ENCODE measurements at regions not wholly inside any gene's neighbourhood (a gene's known extent, or its start where the extent isn't known, plus 50 kb on each side); places are given as distances from the start of the nearest gene placed in this dataset.

DNA sequence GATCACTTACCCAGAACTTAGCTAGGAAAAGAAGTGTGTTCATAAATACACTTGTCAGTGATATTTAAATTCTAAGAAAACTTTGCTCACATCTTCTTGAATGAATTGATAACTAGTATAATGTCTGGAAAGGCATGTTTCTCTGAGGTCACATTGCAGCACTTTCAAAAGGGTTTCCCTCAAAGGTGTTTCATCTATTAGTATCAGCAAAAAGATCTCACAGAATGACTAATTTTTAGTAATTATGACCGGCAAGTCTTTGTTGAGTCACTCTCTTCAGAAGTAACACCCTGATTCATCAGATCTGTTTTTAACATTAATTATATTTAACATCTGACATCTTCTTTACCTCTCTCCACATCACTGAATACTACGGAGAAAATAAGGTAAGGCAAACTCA, 222.3 kb downstream of the IKZF2 start:
- Histone ChIP-seq H3K36me3 (ENCODE audit: control insufficient read depth, insufficient read depth, low read length) (no peaks in the 10 kb centered on the region), H3K27ac (ENCODE audit: low read length) (no peak overlapping the region), H3K27me3 (ENCODE audit: control insufficient read depth, insufficient read depth, low read length) (no peaks in the 10 kb centered on the region), H3K9me3 (ENCODE audit: control insufficient read depth, insufficient read depth, low read length) (peaks cover 3% of the 10 kb centered on the region), H3K4me1 (ENCODE audit: control insufficient read depth, insufficient read depth, low read length) (no peaks in the 10 kb centered on the region), H3K4me3 (ENCODE audit: low read length) (no peak overlapping the region)
- H3K27ac Mint-ChIP-seq, result no peak overlapping the region
- H3K4me1 Mint-ChIP-seq, result peaks cover 3 to 10% of the 10 kb centered on the region in 2 donors
- DNase-seq (no peak), ATAC-seq (no peak)
- no peak overlapping the region for H3K4me3 Mint-ChIP-seq
- H3K9me3 Mint-ChIP-seq, result peaks cover 2 to 3% of the 10 kb centered on the region in 2 donors
- intact Hi-C loops (cut with micrococcal nuclease), result no loop called here
- no CpG with 5 or more reads among the region's 2 CpGs for WGBS (ENCODE audit: insufficient coverage)
- H3K36me3 Mint-ChIP-seq, result peaks cover 6% of the 10 kb centered on the region
- no peaks in the 10 kb centered on the region for H3K27me3 Mint-ChIP-seq (ENCODE audit: low read depth in 2 of 2)
- TF ChIP-seq CTCF (IDR thresholded peaks at IDR 0.05), result no peak

GRCh38 chr2:212928681-212929080, 222.7 kb downstream of the IKZF2 start:
- peaks cover 2 to 3% of the 10 kb centered on the region in 2 donors for H3K9me3 Mint-ChIP-seq
- H3K27ac Mint-ChIP-seq, result no peak overlapping the region
- Histone ChIP-seq H3K36me3 (ENCODE audit: control insufficient read depth, insufficient read depth, low read length) (no peaks in the 10 kb centered on the region), H3K9me3 (ENCODE audit: control insufficient read depth, insufficient read depth, low read length) (peaks cover 3% of the 10 kb centered on the region), H3K4me1 (ENCODE audit: control insufficient read depth, insufficient read depth, low read length) (no peaks in the 10 kb centered on the region), H3K27me3 (ENCODE audit: control insufficient read depth, insufficient read depth, low read length) (no peaks in the 10 kb centered on the region), H3K4me3 (ENCODE audit: low read length) (no peak overlapping the region), H3K27ac (ENCODE audit: low read length) (no peak overlapping the region)
- TF ChIP-seq CTCF (IDR thresholded peaks at IDR 0.05), result no peak
- WGBS (ENCODE audit: insufficient coverage), result 93% methylated on average over 3 of the region's 4 CpGs
- no peaks in the 10 kb centered on the region for H3K27me3 Mint-ChIP-seq (ENCODE audit: low read depth in 2 of 2)
- DNase-seq (no peak), ATAC-seq (no peak)
- intact Hi-C loops (cut with micrococcal nuclease), result no loop called here
- H3K36me3 Mint-ChIP-seq, result peaks cover 2% of the 10 kb centered on the region
- no peak overlapping the region for H3K4me3 Mint-ChIP-seq
- H3K4me1 Mint-ChIP-seq, result peaks cover 0 to 10% of the 10 kb centered on the region in 2 donors

- no peak for DNase-seq
- no peak for TF ChIP-seq CTCF (IDR thresholded peaks at IDR 0.05)
- Mint-ChIP-seq H3K27ac (no peak overlapping the region), H3K36me3 (no peaks in the 10 kb centered on the region), H3K4me3 (no peak overlapping the region), H3K9me3 (peaks cover 2 to 3% of the 10 kb centered on the region in 2 donors), H3K4me1 (peaks cover 0 to 10% of the 10 kb centered on the region in 2 donors), H3K27me3 (ENCODE audit: low read depth in 2 of 2) (no peaks in the 10 kb centered on the region)
- Histone ChIP-seq H3K27ac (ENCODE audit: low read length) (no peak overlapping the region), H3K4me1 (ENCODE audit: control insufficient read depth, insufficient read depth, low read length) (no peaks in the 10 kb centered on the region), H3K36me3 (ENCODE audit: control insufficient read depth, insufficient read depth, low read length) (no peaks in the 10 kb centered on the region), H3K27me3 (ENCODE audit: control insufficient read depth, insufficient read depth, low read length) (no peaks in the 10 kb centered on the region), H3K9me3 (ENCODE audit: control insufficient read depth, insufficient read depth, low read length) (peaks cover 3% of the 10 kb centered on the region), H3K4me3 (ENCODE audit: low read length) (no peak overlapping the region)
- 98% methylated on average over 3 of the region's 4 CpGs for WGBS (ENCODE audit: insufficient coverage)
- intact Hi-C loops (cut with micrococcal nuclease), result no loop called here
- ATAC-seq, result no peak
Observed at GRCh38 chr2:212926940-212927339, 224.5 kb downstream of the IKZF2 start.

- Mint-ChIP-seq H3K36me3 (no peaks in the 10 kb centered on the region), H3K27ac (no peak overlapping the region), H3K4me1 (peaks cover 6% of the 10 kb centered on the region in 2 donors), H3K9me3 (peaks cover 2 to 3% of the 10 kb centered on the region in 2 donors), H3K4me3 (no peak overlapping the region), H3K27me3 (ENCODE audit: low read depth in 2 of 2) (no peaks in the 10 kb centered on the region)
- 100% methylated on average over 1 of the region's 1 CpG for WGBS (ENCODE audit: insufficient coverage)
- Histone ChIP-seq H3K27me3 (ENCODE audit: control insufficient read depth, insufficient read depth, low read length) (no peaks in the 10 kb centered on the region), H3K36me3 (ENCODE audit: control insufficient read depth, insufficient read depth, low read length) (no peaks in the 10 kb centered on the region), H3K9me3 (ENCODE audit: control insufficient read depth, insufficient read depth, low read length) (peaks cover 3% of the 10 kb centered on the region), H3K27ac (ENCODE audit: low read length) (no peak overlapping the region), H3K4me3 (ENCODE audit: low read length) (no peak overlapping the region), H3K4me1 (ENCODE audit: control insufficient read depth, insufficient read depth, low read length) (no peaks in the 10 kb centered on the region)
- intact Hi-C loops (cut with micrococcal nuclease), result no loop called here
- TF ChIP-seq CTCF (IDR thresholded peaks at IDR 0.05), result no peak
- no peak for DNase-seq
- ATAC-seq, result no peak
Observed at GRCh38 chr2:212923393-212923792, 228.0 kb downstream of the IKZF2 start.

Data from natural killer cell (primary cell).